ENCODE measurements at regions not wholly inside any gene's neighbourhood (a gene's known extent, or its start where the extent isn't known, plus 50 kb on each side); places are given as distances from the start of the nearest gene placed in this dataset.

GRCh38 chr12:103075848-103076247 lies 118.4 kb downstream of the ASCL1 start:
- TF ChIP-seq CTCF (IDR thresholded peaks at IDR 0.05; ENCODE audit: insufficient read depth, low read length, severe bottlenecking), result no peak
- FAIRE-seq, result no peak
- H3K36me3 ChIP-seq (ENCODE audit: control insufficient read depth, insufficient read depth, low read length), result no peaks in the 10 kb centered on the region
- no peak for DNase-seq (ENCODE audit: low read depth)
- no peak overlapping the region for H3K4me3 ChIP-seq (ENCODE audit: low read depth, low read length)
- H3K27me3 ChIP-seq (ENCODE audit: control insufficient read depth, insufficient read depth, low read length), result no peaks in the 10 kb centered on the region

GRCh38 chr12:103077108-103077773 lies 119.8 kb downstream of the ASCL1 start:
- H3K4me3 ChIP-seq (ENCODE audit: low read depth, low read length), result no peak overlapping the region
- H3K36me3 ChIP-seq (ENCODE audit: control insufficient read depth, insufficient read depth, low read length), result no peaks in the 10 kb centered on the region
- no peak for TF ChIP-seq CTCF (IDR thresholded peaks at IDR 0.05; ENCODE audit: insufficient read depth, low read length, severe bottlenecking)
- H3K27me3 ChIP-seq (ENCODE audit: control insufficient read depth, insufficient read depth, low read length), result no peaks in the 10 kb centered on the region
- DNase-seq (ENCODE audit: low read depth), result no peak
- no peak for FAIRE-seq

- FAIRE-seq (no peak), DNase-seq (ENCODE audit: low read depth) (no peak)
- no peak for TF ChIP-seq CTCF (IDR thresholded peaks at IDR 0.05; ENCODE audit: insufficient read depth, low read length, severe bottlenecking)
- H3K36me3 ChIP-seq (ENCODE audit: control insufficient read depth, insufficient read depth, low read length), result no peaks in the 10 kb centered on the region
- no peak overlapping the region for H3K4me3 ChIP-seq (ENCODE audit: low read depth, low read length)
- no peaks in the 10 kb centered on the region for H3K27me3 ChIP-seq (ENCODE audit: control insufficient read depth, insufficient read depth, low read length)
Observed at GRCh38 chr12:103085541-103085940, 128.1 kb downstream of the ASCL1 start.

- FAIRE-seq (no peak), DNase-seq (ENCODE audit: low read depth) (no peak)
- no peak overlapping the region for H3K4me3 ChIP-seq (ENCODE audit: low read depth, low read length)
- TF ChIP-seq CTCF (IDR thresholded peaks at IDR 0.05; ENCODE audit: insufficient read depth, low read length, severe bottlenecking), result no peak
- no peaks in the 10 kb centered on the region for H3K27me3 ChIP-seq (ENCODE audit: control insufficient read depth, insufficient read depth, low read length)
- no peaks in the 10 kb centered on the region for H3K36me3 ChIP-seq (ENCODE audit: control insufficient read depth, insufficient read depth, low read length)
Observed at GRCh38 chr12:103086471-103086870, 129.0 kb downstream of the ASCL1 start.

GRCh38 chr12:103093499-103094106 lies 136.1 kb downstream of the ASCL1 start:
- TF ChIP-seq CTCF (IDR thresholded peaks at IDR 0.05; ENCODE audit: insufficient read depth, low read length, severe bottlenecking), result no peak
- FAIRE-seq (peak; percentile 81), DNase-seq (ENCODE audit: low read depth) (no peak)
- Histone ChIP-seq H3K36me3 (ENCODE audit: control insufficient read depth, insufficient read depth, low read length) (no peaks in the 10 kb centered on the region), H3K4me3 (ENCODE audit: low read depth, low read length) (no peak overlapping the region), H3K27me3 (ENCODE audit: control insufficient read depth, insufficient read depth, low read length) (no peaks in the 10 kb centered on the region)

GRCh38 chr12:103097496-103097895 lies 140.0 kb downstream of the ASCL1 start:
- no peak for TF ChIP-seq CTCF (IDR thresholded peaks at IDR 0.05; ENCODE audit: insufficient read depth, low read length, severe bottlenecking)
- FAIRE-seq (no peak), DNase-seq (ENCODE audit: low read depth) (no peak)
- Histone ChIP-seq H3K27me3 (ENCODE audit: control insufficient read depth, insufficient read depth, low read length) (no peaks in the 10 kb centered on the region), H3K4me3 (ENCODE audit: low read depth, low read length) (no peak overlapping the region), H3K36me3 (ENCODE audit: control insufficient read depth, insufficient read depth, low read length) (no peaks in the 10 kb centered on the region)

Data from bronchial epithelial cell (primary cell).